Activated T-helper 17 cell treated with anti-CD3 and anti-CD28 coated beads, Interleukin-2, amount 50 U/mL, for 72 hours (primary cell): ENCODE measurements at regions not wholly inside any gene's neighbourhood (a gene's known extent, or its start where the extent isn't known, plus 50 kb on each side); places are given as distances from the start of the nearest gene placed in this dataset.

ENCODE experiments used
- ATAC-seq: fragments of 150-1000 bp; cut with Tn5 transposase; replicated peaks from 2 replicates; pipeline ENCODE4 v1.10.0; 2021; ENCODE audit warnings: mild to moderate bottlenecking, moderate library complexity
- H3K27ac Mint-ChIP-seq: one replicate; pipeline ENCODE4 v1.8.0; 2022; ENCODE audit warnings: mixed read lengths
- H3K27me3 Mint-ChIP-seq: one replicate; pipeline ENCODE4 v1.8.0; 2022; ENCODE audit warnings: mixed read lengths
- H3K36me3 Mint-ChIP-seq: one replicate; pipeline ENCODE4 v1.8.0; 2022; ENCODE audit warnings: low read depth, mild to moderate bottlenecking, mixed read lengths
- H3K4me1 Mint-ChIP-seq: one replicate; pipeline ENCODE4 v1.8.0; 2022; ENCODE audit warnings: mixed read lengths
- H3K4me3 Mint-ChIP-seq: one replicate; pipeline ENCODE4 v1.8.0; 2022; ENCODE audit warnings: mild to moderate bottlenecking, mixed read lengths
- H3K9me3 Mint-ChIP-seq: one replicate; pipeline ENCODE4 v1.8.0; 2022; ENCODE audit warnings: mixed read lengths

DNA sequence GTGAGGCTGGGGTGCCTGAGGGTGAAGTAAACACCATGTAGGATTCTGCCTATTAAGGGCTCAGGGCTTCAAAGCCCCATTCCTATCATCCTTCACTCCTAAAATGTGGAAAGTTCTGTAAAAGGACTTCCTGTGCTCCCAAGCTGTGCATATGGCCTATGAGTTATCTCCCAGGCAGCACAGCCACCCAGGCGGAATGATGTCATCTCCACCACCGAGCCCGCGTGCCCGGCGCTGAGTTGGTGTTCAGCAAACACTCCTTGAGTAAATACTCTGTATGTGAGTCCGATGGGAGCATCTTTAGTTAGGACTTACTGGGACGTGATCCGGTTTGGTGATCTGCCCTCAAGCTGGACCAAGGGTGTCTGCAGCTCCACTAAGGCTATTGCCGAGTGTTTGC lies 437.3 kb downstream of the MED13L start:
- no peak overlapping the region for H3K27ac Mint-ChIP-seq
- H3K9me3 Mint-ChIP-seq = no peaks in the 10 kb centered on the region
- no peaks in the 10 kb centered on the region for H3K4me1 Mint-ChIP-seq
- no peak overlapping the region for H3K4me3 Mint-ChIP-seq
- H3K36me3 Mint-ChIP-seq = no peaks in the 10 kb centered on the region
- peaks cover 5% of the 10 kb centered on the region for H3K27me3 Mint-ChIP-seq
- ATAC-seq = no peak

DNA sequence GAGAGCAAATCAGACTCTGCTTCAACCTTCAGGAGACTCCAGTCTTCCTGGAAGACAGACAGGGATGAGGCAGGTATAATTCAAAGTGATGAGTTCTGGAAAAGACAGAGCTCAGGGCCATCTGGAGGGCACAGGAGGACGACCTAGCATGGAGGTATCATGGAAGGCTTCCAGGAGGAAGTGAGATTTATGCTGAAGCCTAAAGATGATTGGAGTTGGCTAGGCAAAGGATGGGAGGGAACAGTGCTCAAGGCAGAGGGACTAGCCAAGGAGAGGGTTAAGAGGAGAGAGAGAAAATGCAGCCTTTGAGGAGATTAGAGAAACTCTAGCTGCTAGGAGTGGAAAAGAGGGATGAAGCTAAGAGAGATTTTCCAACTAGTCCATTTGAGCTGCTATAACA lies 438.5 kb downstream of the MED13L start:
- H3K36me3 Mint-ChIP-seq = no peaks in the 10 kb centered on the region
- no peaks in the 10 kb centered on the region for H3K9me3 Mint-ChIP-seq
- H3K27ac Mint-ChIP-seq = no peak overlapping the region
- H3K27me3 Mint-ChIP-seq = peaks cover 6% of the 10 kb centered on the region
- H3K4me1 Mint-ChIP-seq = no peaks in the 10 kb centered on the region
- ATAC-seq = no peak
- no peak overlapping the region for H3K4me3 Mint-ChIP-seq

DNA sequence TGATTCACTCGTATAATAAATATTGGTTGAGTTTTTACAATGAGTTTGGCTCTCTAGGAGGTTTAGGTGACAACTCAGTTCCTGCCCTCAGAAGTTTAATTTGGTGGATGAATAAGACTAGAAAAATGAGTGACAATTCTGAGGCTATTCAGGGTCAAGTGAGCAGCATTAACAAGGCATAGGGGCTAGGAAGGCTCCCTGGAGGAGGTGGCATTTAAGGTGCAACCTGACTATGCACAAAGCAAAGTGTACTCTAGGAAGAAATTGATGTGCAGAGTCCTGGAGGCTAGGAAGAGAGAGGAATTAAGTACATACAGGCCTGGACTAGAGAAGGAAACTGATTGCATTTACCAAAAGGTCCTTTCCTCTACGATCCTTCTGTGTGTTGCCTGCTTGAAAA lies 440.3 kb downstream of the MED13L start:
- no peak overlapping the region for H3K27ac Mint-ChIP-seq
- no peaks in the 10 kb centered on the region for H3K36me3 Mint-ChIP-seq
- H3K4me1 Mint-ChIP-seq = no peaks in the 10 kb centered on the region
- ATAC-seq = no peak
- peaks cover 6% of the 10 kb centered on the region for H3K27me3 Mint-ChIP-seq
- H3K9me3 Mint-ChIP-seq = no peaks in the 10 kb centered on the region
- H3K4me3 Mint-ChIP-seq = no peak overlapping the region

DNA sequence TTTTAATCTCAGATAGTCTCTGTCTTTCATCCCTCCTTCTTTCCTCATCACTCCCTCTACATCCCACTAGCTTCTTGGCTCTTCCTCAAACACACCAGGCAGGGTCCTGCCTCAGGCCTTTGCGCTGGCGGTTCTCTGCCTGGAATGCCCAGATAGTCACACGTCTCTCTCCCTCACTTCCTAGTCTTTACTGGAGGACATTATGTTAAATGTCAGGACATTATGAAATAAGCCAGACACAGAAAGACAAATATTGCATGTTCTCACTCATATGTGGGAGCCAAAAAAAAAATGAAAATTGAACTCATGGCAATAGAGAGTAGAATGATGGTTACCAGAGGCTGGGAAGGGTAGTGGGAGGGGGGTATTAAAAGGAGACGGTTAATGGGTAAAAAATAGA lies 442.0 kb downstream of the MED13L start:
- H3K4me1 Mint-ChIP-seq = no peaks in the 10 kb centered on the region
- H3K27me3 Mint-ChIP-seq = peaks cover 6% of the 10 kb centered on the region
- H3K9me3 Mint-ChIP-seq = no peaks in the 10 kb centered on the region
- no peak for ATAC-seq
- H3K27ac Mint-ChIP-seq = no peak overlapping the region
- no peaks in the 10 kb centered on the region for H3K36me3 Mint-ChIP-seq
- H3K4me3 Mint-ChIP-seq = no peak overlapping the region

DNA sequence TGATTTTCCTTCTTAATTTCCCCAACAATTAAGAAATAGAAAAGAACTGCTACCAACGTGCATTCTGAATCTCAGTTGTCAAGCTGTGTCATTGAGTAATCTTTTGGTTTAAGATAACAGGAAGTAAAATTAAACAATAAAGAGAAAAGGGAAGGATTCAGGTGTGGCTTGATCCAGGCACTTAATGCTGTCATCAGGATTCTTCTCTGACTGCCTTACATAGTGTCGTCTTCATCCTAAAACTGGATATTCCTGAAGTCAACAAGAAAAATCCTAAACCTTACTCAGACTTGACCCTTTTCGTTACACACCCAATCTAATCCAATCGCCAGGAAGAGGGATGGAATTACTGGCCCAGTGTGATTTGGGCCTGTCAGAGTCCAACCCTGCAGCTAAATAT lies 443.8 kb downstream of the MED13L start:
- no peak for ATAC-seq
- H3K27ac Mint-ChIP-seq = no peak overlapping the region
- H3K36me3 Mint-ChIP-seq = no peaks in the 10 kb centered on the region
- peaks cover 6% of the 10 kb centered on the region for H3K27me3 Mint-ChIP-seq
- no peaks in the 10 kb centered on the region for H3K9me3 Mint-ChIP-seq
- no peak overlapping the region for H3K4me3 Mint-ChIP-seq
- H3K4me1 Mint-ChIP-seq = no peaks in the 10 kb centered on the region

DNA sequence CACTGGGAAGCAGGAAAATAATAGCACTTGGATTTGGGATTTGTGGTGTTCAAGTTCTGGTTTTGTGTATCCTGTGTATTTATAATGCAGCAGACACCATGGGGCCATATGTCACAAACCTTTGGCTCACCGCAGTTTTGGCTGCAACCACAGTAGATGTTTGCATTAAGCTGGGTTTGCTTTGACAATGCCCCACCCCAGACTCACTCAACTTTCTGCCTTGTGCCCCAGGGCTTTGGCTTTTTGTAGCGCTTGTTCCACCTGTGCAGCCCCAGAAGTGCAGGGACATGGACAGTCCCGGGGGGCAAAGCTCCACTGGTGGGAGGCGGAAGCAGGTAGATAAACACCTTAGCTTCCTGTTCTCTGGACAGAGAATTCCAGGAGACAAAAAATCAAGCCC lies 446.9 kb downstream of the MED13L start:
- peaks cover 5% of the 10 kb centered on the region for H3K27me3 Mint-ChIP-seq
- H3K4me1 Mint-ChIP-seq = no peaks in the 10 kb centered on the region
- H3K4me3 Mint-ChIP-seq = no peak overlapping the region
- no peak for ATAC-seq
- no peak overlapping the region for H3K27ac Mint-ChIP-seq
- H3K9me3 Mint-ChIP-seq = no peaks in the 10 kb centered on the region
- no peaks in the 10 kb centered on the region for H3K36me3 Mint-ChIP-seq

DNA sequence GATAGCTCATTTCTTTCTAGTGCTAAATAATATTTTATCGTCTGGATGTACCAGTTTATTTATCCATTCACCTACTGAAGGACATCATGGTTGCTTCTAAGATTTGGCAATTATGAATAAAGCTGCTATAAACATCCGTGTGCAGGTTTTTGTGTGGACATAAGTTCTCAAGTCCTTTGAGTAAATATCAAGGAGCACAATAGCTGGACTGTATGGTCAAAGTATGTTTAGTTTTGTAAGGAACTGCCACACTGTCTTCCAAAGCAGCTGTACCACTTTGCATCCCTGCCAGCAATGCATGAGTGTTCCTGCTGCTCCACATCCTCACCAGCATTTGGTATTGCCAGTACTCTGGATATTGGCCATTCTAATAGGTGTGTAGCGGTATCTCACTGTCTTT lies 447.4 kb downstream of the MED13L start:
- Mint-ChIP-seq H3K4me3 (no peak overlapping the region), H3K4me1 (no peaks in the 10 kb centered on the region), H3K36me3 (no peaks in the 10 kb centered on the region), H3K27ac (no peak overlapping the region), H3K27me3 (no peaks in the 10 kb centered on the region), H3K9me3 (no peaks in the 10 kb centered on the region)
- ATAC-seq = no peak

DNA sequence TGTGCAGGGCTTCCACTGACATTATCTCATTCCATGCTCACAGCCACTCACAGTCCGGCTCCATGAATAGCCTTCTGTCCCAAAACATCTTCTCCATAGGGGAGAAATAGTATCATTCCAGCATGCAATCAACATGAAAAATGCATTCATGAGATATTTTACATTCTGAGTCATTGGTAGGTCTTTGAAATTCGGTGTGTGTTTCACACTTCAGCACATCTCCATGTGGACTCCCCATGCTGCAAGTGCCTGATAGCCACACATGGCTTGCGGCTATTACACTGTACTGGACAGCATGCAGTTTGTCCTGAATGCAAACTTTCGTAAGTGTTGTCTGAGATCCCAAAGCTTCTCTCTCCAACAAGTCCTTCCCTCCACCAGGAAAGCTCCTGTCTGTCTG lies 449.3 kb downstream of the MED13L start:
- Mint-ChIP-seq H3K4me3 (no peak overlapping the region), H3K27ac (no peak overlapping the region), H3K27me3 (peaks cover 9% of the 10 kb centered on the region), H3K9me3 (no peaks in the 10 kb centered on the region), H3K4me1 (no peaks in the 10 kb centered on the region), H3K36me3 (no peaks in the 10 kb centered on the region)
- no peak for ATAC-seq

DNA sequence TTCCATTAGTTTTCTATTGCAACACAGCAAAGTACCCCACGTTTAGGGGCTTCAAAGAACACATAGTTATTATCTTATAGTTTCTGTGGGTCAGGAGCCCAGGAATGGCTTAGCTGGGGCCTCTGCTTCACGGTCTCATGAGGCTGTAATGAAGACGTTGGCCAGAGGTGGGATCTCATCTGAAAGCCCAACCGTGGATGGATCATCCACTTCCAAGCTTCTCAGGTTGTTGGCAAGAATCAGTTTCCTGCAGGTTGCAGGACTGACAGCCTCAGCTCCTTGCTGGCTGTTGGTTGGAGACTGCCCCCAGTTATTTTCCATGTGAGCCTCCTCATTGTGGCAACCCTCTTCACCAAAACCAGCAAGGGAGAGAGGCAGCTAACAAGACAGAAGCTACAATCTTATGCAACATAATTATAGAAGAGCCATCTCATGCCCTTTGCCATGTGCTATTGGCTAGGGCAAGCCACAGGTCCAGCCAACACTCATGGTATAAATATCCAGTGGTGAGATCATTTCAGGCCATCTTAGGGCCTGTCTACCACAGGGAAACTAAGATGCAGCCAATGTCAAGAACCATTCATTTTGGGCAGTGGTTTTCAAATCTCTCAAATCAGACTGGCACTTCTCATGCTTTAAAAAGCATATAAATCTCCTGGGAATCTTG lies 452.4 kb downstream of the MED13L start:
- H3K9me3 Mint-ChIP-seq = no peaks in the 10 kb centered on the region
- no peak overlapping the region for H3K27ac Mint-ChIP-seq
- H3K4me3 Mint-ChIP-seq = no peak overlapping the region
- no peaks in the 10 kb centered on the region for H3K36me3 Mint-ChIP-seq
- H3K4me1 Mint-ChIP-seq = no peaks in the 10 kb centered on the region
- H3K27me3 Mint-ChIP-seq = peaks cover 12% of the 10 kb centered on the region
- ATAC-seq = no peak

DNA sequence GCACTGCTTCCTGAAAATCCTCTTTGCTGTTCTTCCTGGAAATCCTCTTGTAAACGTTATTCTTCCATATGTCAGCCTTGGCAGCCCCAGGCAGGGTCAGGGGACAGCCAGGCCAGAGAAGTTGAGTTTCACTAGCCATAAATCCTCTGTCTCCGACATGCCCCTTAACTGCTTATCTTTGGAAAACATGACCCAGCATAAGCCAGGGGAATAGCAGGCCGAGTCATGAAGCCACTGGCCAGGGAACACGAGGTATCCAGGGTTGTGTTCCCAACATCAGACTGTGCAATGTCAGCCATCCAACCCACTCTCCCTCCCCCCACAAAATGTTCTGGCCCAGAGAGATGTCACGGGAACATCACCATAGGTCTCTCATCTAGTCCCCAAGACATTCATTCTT lies 453.9 kb downstream of the MED13L start:
- ATAC-seq = no peak
- H3K4me3 Mint-ChIP-seq = no peak overlapping the region
- H3K27ac Mint-ChIP-seq = no peak overlapping the region

DNA sequence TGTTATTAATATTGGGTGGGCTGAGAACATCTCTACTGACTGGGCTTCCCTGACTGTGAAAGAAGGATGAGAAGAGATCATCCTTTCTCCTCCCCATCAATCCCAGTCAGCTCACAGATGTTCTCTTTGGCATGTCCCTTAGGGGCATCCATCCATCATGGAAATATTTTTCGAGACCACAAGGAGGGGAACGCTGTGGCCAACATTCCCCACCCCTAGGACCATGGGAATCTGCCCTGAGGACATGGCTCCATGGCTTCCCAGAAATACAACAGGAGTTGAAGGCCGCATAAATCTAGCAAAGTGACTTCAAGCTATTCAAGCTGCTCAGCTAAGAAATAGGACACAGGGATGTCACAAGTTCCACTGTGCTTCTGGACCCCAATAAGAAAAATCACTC lies 456.8 kb downstream of the MED13L start:
- ATAC-seq = no peak
- Mint-ChIP-seq H3K4me1 (no peaks in the 10 kb centered on the region), H3K27me3 (peaks cover 21% of the 10 kb centered on the region), H3K36me3 (no peaks in the 10 kb centered on the region), H3K4me3 (no peak overlapping the region), H3K27ac (no peak overlapping the region), H3K9me3 (no peaks in the 10 kb centered on the region)

More for the DNA sequence above, 453.9 kb downstream of the MED13L start:
- H3K27me3 Mint-ChIP-seq = peaks cover 12% of the 10 kb centered on the region
- no peaks in the 10 kb centered on the region for H3K9me3 Mint-ChIP-seq
- no peaks in the 10 kb centered on the region for H3K4me1 Mint-ChIP-seq
- no peaks in the 10 kb centered on the region for H3K36me3 Mint-ChIP-seq

DNA sequence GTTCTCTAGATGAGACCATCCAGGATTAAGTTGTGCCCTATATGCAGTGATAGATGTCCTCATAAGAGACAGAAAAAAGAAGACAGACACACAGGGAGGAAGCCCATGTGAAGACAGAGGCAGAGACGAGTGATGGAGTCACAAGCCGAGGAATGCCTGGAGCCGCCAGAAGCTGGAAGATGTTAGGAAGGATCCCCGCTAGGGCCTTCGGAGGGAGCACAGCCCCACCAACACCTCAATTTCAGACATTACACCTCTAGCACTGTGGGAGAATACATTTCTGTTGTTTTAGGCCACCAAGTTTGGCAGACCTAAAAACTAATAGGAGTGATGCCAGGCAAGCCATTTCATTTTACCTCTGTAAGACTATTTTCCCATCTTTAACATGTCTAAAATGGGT lies 458.5 kb downstream of the MED13L start:
- no peaks in the 10 kb centered on the region for H3K4me1 Mint-ChIP-seq
- H3K27me3 Mint-ChIP-seq = peaks cover 19% of the 10 kb centered on the region
- peaks cover 3% of the 10 kb centered on the region for H3K9me3 Mint-ChIP-seq
- no peaks in the 10 kb centered on the region for H3K36me3 Mint-ChIP-seq
- no peak overlapping the region for H3K4me3 Mint-ChIP-seq
- ATAC-seq = no peak
- H3K27ac Mint-ChIP-seq = no peak overlapping the region

DNA sequence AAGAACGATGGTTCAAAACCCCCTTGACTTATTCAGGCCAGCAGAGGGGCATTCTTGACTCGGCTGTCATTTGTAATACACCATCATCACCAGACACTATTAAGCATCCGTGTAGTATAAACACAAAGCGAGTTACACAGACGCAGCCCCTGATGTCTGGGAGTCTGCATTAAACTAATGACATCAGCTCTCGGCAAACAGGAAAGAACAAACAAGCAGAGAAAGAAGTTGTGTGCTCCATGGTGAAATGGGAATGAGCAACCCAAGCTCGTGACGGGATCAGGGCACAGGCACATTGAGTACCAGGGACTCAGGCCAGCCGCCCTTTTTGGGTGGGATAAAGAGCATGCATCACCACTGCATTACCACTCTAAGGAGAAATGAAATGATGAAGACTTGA lies 460.1 kb downstream of the MED13L start:
- ATAC-seq = no peak
- Mint-ChIP-seq H3K36me3 (no peaks in the 10 kb centered on the region), H3K27me3 (peaks cover 20% of the 10 kb centered on the region), H3K9me3 (peaks cover 9% of the 10 kb centered on the region), H3K27ac (no peak overlapping the region), H3K4me1 (no peaks in the 10 kb centered on the region), H3K4me3 (no peak overlapping the region)

DNA sequence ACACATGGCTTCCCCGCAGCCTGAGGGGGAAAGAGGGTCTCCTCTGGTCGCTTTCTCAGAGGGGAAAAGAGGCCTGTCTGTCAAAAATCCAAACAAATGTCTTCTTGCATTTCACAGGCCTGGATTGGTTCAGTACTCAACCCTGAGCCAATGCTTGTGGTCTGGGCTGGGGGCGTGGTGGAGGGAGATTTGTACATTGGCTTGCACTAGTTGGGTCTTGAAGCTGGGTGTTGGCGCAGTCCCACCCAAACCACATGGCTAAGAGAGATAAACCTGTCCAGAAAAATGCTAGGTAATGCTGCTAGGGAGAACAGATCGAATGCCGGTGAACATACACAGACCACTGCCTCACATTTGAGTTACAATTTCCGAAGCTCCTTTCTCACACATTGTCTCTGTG lies 461.6 kb downstream of the MED13L start:
- Mint-ChIP-seq H3K4me3 (no peak overlapping the region), H3K27ac (no peak overlapping the region), H3K36me3 (no peaks in the 10 kb centered on the region), H3K9me3 (peaks cover 13% of the 10 kb centered on the region), H3K27me3 (peaks cover 20% of the 10 kb centered on the region), H3K4me1 (no peaks in the 10 kb centered on the region)
- no peak for ATAC-seq

DNA sequence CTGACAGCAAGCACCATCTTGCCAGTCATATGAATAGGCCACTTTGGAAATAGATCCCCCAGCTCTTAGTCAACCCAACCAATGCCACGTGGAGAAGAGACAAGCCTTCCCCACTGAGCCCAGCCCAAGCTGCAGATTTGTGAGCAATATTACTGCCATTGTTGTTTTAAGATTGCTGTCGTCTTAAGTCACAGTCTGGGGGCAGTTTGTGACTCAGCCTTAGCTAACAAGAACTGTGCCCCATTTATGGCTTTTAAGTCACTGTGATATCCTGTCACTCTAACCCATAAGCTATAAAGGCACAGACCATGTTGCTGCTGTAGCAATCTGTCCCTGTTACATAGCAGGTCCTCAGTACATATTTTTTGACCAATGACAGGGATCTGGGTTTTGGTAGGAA lies 464.2 kb downstream of the MED13L start:
- Mint-ChIP-seq H3K4me1 (no peaks in the 10 kb centered on the region), H3K27me3 (peaks cover 28% of the 10 kb centered on the region), H3K27ac (no peak overlapping the region), H3K4me3 (no peak overlapping the region), H3K36me3 (no peaks in the 10 kb centered on the region), H3K9me3 (peaks cover 22% of the 10 kb centered on the region)
- no peak for ATAC-seq

DNA sequence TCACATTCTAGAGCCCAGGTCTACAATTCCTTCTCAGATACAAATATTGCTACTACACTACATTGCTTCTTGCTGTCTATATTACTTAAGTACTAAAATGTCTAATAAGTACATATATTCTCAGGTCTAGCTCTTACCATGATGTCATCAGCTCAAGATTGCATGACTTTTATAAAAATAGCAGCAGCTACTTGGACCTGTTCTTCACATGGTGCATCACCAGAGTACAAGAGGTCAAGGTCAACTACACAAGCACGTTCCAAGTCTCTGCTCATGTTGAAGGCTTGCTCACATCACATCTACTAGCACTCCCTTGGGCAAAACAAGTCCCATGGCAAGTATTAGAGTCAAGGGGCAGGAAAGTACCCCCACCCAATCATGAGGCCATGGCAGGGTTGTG lies 465.6 kb downstream of the MED13L start:
- Mint-ChIP-seq H3K9me3 (peaks cover 22% of the 10 kb centered on the region), H3K4me3 (no peak overlapping the region), H3K4me1 (no peaks in the 10 kb centered on the region), H3K27me3 (peaks cover 24% of the 10 kb centered on the region), H3K27ac (no peak overlapping the region), H3K36me3 (no peaks in the 10 kb centered on the region)
- no peak for ATAC-seq
